BLaER1 treated with 17β-estradiol and CSF1 and Interleukin-3, amounts not matched to agents 10 nM and 100 nM (cell line): ENCODE measurements at regions not wholly inside any gene's neighbourhood (a gene's known extent, or its start where the extent isn't known, plus 50 kb on each side); places are given as distances from the start of the nearest gene placed in this dataset.
A peak's percentile ranks its signal among the peaks of the same experiment; 100 is the strongest.
"Not testable (repeated sequence)": the region's sequence is repeated elsewhere in the genome, so short reads cannot be mapped to it uniquely, and the experiment has no call there.

Experiments
- H3K27ac ChIP-seq, 11 experiments: shearing (Covaris generic); formaldehyde crosslinking; 2 replicates each; pipeline ENCODE4 v1.8.1; 2022
- H3K27me3 ChIP-seq, 11 experiments: shearing (Covaris generic); formaldehyde crosslinking; 2 replicates each; pipeline ENCODE4 v1.8.1; 2022
- H3K36me3 ChIP-seq, 11 experiments: shearing (Covaris generic); formaldehyde crosslinking; 2 replicates each; pipeline ENCODE4 v1.8.1; 2022
- H3K4me1 ChIP-seq, 10 experiments: shearing (Covaris generic); formaldehyde crosslinking; 2 replicates each; pipeline ENCODE4 v1.8.1; 2022
- H3K4me2 ChIP-seq, 11 experiments: shearing (Covaris generic); formaldehyde crosslinking; 2 replicates each; pipeline ENCODE4 v1.8.1; 2022
- H3K4me3 ChIP-seq, 10 experiments: shearing (Covaris generic); formaldehyde crosslinking; 2 replicates each; pipeline ENCODE4 v1.8.1; 2022
- H3K9ac ChIP-seq, 11 experiments: shearing (Covaris generic); formaldehyde crosslinking; 2 replicates each; pipeline ENCODE4 v1.8.1; 2022
- H3K9me3 ChIP-seq, 11 experiments: shearing (Covaris generic); formaldehyde crosslinking; replicated peaks in 1 of 11; 2 replicates each; pipeline ENCODE4 v1.8.1; 2022
- H4K20me1 ChIP-seq, 11 experiments: shearing (Covaris generic); formaldehyde crosslinking; 2 replicates each; pipeline ENCODE4 v1.8.1; 2022
- Cebpa-rat ChIP-seq, 11 experiments: shearing (Covaris generic); IDR thresholded peaks; 2 replicates each; pipeline ENCODE4 v1.8.1; 2022

DNA sequence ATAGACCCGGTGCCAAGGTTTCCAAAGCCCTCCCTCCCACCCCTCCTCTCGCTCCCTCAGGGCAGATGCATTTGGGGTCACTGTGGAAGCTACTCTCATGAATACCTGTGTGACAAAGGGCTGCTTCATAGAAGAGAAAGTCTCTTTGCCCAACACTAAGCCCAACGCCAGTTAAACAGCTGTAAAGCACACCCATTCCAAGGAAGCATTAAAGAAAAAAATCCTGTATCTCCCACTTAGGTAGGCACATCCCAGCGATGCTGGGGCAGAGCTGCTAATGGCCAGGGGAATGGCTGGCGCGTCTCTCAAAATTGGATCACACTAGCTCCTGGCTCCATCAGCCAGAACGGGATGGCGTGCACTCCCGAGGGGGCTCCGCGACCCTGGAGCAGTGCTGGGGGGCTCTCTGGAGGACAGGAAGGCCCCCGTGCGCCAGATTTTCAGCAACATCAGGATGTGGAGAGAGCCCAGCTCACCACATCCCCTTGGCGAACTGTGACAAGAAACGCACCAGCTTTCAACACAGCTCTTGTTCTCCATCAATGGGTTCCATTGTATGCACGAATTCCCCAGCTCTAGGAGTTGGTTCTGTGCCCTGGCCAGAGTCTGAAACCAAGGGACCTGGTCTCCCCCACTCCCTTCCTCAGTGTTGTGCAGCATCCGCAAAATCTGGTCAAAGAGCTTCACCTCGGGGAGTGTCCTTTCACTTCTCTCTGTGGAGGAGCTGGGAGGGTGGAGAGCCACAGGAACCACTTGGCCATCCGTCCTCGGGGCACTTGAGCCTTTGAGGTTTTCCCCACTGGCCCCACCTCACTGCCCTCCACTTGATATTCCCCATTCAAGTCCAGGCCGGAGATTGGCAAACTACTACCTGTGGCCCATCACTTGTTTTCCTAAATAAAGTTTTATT lies 74.1 kb downstream of the TFAP2C start:
- no peak overlapping the region for H3K9ac ChIP-seq
- H3K4me3 ChIP-seq = no peak overlapping the region
- H3K9me3 ChIP-seq = peaks cover 0 to 12% (median 0%) of the 10 kb centered on the region in 11 experiments; a peak in 4 of 22 replicates
- H4K20me1 ChIP-seq = no peaks in the 10 kb centered on the region
- H3K4me2 ChIP-seq = peak overlapping the region in 10 of 11 experiments; percentile 1 to 57 (median 38); a peak in 15 of 22 replicates
- peak overlapping the region in 2 of 11 experiments; percentile 37 to 45; a peak in 5 of 22 replicates for H3K27ac ChIP-seq
- H3K4me1 ChIP-seq = peaks cover 0 to 23% (median 8%) of the 10 kb centered on the region in 10 experiments; a peak in 15 of 20 replicates
- TF ChIP-seq Cebpa-rat (IDR thresholded peaks at IDR 0.05) = 0 out of 22 replicates have a peak, but pooled peaks of 1 of the 11 experiments have one; percentile 21
- H3K36me3 ChIP-seq = no peaks in the 10 kb centered on the region
- no peaks in the 10 kb centered on the region for H3K27me3 ChIP-seq

DNA sequence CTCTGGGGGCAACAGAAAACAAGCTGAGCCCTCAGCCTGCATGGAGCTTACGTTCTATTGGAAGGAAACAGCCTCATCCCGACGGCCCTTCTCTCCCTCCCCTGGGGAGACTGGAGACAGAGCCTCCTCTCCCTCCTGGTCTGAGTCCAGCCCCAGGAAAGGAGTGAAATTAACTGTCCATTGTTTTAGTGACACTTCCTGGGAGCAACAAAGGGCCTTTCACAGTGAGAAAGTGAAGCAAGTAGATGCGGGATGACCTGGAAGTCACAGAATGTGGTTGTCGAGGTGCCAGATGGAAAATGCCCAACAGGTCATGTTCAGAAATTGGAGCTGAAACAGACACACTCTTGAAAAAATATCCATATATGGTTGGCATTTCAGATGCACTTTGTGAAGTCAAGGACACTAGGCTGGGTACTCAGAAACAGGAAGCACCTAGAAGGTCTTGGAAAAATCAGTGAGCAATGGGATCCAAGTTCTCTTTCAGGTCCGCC lies 77.8 kb downstream of the TFAP2C start:
- Histone ChIP-seq H3K4me1 (peaks cover 0 to 12% (median 9%) of the 10 kb centered on the region in 10 experiments; a peak in 14 of 20 replicates), H4K20me1 (no peaks in the 10 kb centered on the region), H3K27me3 (no peaks in the 10 kb centered on the region), H3K27ac (no peak overlapping the region), H3K36me3 (no peaks in the 10 kb centered on the region), H3K4me2 (no peak overlapping the region), H3K9me3 (peaks cover 0 to 12% (median 0%) of the 10 kb centered on the region in 11 experiments; a peak in 4 of 22 replicates), H3K9ac (no peak overlapping the region), H3K4me3 (no peak overlapping the region)
- TF ChIP-seq Cebpa-rat (IDR thresholded peaks at IDR 0.05) = no peak

DNA sequence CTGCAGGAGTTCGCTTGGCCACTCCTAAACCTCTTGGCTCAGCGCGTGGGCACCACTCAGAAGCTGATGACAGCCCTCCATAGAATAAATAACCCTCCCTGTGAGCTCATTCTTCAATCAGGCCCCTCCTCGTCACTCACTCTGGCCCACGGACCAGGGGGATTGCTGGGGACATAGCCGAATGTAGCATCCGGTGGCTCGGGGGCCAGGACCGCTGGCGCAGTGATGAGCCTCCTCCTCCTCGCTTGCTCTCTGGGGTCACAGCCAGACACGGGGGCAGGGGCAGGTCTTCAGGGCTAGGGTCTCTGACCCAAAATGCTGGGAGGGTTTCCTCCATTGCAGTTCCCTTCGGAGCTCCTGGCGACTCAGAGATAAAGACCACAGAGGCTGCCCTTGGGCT lies 79.9 kb downstream of the TFAP2C start:
- Histone ChIP-seq H4K20me1 (no peaks in the 10 kb centered on the region), H3K9ac (no peak overlapping the region), H3K4me3 (no peak overlapping the region), H3K4me2 (no peak overlapping the region), H3K9me3 (peaks cover 0 to 9% (median 0%) of the 10 kb centered on the region in 11 experiments; a peak in 4 of 22 replicates), H3K4me1 (peaks cover 0 to 8% (median 0%) of the 10 kb centered on the region in 10 experiments; a peak in 5 of 20 replicates), H3K36me3 (no peaks in the 10 kb centered on the region), H3K27ac (no peak overlapping the region), H3K27me3 (no peaks in the 10 kb centered on the region)
- TF ChIP-seq Cebpa-rat (IDR thresholded peaks at IDR 0.05) = no peak

DNA sequence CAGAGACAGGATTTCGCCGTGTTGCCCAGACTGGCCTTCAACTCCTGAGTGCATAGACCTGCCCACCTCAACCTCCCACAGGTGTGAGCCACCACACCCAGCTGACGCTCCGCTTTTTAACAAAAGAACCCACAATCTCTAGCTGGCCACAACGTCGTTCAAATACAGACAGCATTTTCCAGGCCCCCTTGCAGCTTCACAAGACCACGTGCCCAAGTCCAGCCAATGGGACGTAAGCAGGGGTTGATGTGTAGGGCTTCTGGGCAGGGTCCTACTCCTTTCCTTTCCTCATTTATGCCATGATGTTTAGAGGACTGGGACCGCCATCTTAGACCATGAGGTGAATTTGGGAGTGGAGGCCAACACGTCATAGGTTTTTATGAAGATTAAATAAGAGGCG lies 81.0 kb downstream of the TFAP2C start:
- Histone ChIP-seq H4K20me1 (no peaks in the 10 kb centered on the region), H3K4me1 (peaks cover 0 to 8% (median 0%) of the 10 kb centered on the region in 10 experiments; a peak in 3 of 20 replicates), H3K27ac (no peak overlapping the region), H3K36me3 (no peaks in the 10 kb centered on the region), H3K27me3 (no peaks in the 10 kb centered on the region), H3K9me3 (no peaks in the 10 kb centered on the region), H3K9ac (no peak overlapping the region), H3K4me3 (no peak overlapping the region), H3K4me2 (no peak overlapping the region)
- TF ChIP-seq Cebpa-rat (IDR thresholded peaks at IDR 0.05) = no peak

DNA sequence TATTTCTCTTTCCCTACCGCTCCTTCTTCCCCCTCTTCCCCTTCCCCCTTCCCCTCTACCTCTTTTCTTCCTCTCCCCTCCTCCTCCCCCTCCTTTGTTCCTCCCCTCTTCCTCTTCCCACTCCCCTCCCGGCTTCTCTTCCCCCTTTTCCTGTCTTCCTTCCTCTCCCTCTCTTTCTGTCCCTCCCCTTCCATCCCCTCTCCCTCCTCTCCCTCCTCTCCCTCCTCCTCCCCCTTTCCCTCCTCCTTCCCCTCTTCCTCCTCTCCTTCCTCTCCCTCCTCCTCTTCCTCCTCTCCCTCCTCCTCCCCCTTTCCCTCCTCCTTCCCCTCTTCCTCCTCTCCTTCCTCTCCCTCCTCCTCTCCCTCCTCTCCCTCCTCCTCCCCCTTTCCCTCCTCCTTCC lies 81.5 kb downstream of the TFAP2C start:
- H3K9me3 ChIP-seq, H3K4me2 ChIP-seq, H3K27me3 ChIP-seq, H3K36me3 ChIP-seq, H3K4me1 ChIP-seq, H3K27ac ChIP-seq, H4K20me1 ChIP-seq, H3K4me3 ChIP-seq, H3K9ac ChIP-seq: not testable (repeated sequence)

DNA sequence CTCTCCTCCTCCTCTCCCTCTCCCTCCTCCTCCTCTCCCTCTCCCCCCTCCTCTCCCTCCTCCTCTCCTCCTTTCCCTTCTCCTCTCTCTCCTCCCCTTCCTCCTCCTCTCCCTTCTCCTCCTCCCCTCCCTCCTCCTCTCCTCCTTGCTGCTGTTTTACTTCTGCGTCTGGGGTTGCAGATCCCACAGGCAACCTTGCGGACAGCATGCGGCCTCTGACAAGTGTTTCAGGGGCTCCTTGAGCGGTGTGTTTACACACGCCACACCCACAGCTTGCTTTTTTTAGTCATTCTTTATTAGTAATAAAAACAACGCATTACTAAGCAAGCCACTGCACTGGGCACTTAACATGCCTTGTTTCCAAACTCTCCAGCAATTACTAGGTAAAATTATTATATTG lies 81.9 kb downstream of the TFAP2C start:
- Histone ChIP-seq H3K9me3 (no peaks in the 10 kb centered on the region), H3K4me1 (peaks cover 0 to 8% (median 0%) of the 10 kb centered on the region in 10 experiments; a peak in 4 of 20 replicates), H3K36me3 (no peaks in the 10 kb centered on the region), H3K27ac (no peak overlapping the region), H4K20me1 (no peaks in the 10 kb centered on the region), H3K4me2 (no peak overlapping the region), H3K27me3 (no peaks in the 10 kb centered on the region), H3K4me3 (no peak overlapping the region), H3K9ac (no peak overlapping the region)
- TF ChIP-seq Cebpa-rat (IDR thresholded peaks at IDR 0.05) = no peak

DNA sequence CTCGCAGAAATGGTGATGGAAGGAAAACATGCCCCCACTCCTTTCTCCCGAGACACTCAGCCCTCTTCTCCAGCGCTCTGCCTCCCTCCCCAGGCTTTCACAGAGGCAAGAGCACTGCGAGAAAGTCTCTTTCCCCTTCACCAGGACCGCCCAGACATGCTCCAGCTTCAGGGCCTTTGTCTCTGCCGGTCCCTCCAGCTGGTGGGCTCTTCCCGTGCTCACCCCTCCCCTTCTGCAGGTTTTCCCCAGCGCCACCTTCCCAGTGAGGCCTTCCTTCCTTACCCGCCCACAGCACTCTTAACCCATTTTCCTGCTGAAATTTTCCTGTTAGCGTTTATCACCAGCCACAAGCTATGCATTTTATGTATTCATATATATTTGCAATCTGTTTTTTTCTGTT lies 86.2 kb downstream of the TFAP2C start:
- H3K4me1 ChIP-seq = peaks cover 0 to 8% (median under 1%) of the 10 kb centered on the region in 10 experiments; a peak in 7 of 20 replicates
- H3K9ac ChIP-seq = no peak overlapping the region
- no peaks in the 10 kb centered on the region for H3K9me3 ChIP-seq
- H3K27ac ChIP-seq = no peak overlapping the region
- no peaks in the 10 kb centered on the region for H3K27me3 ChIP-seq
- no peaks in the 10 kb centered on the region for H3K36me3 ChIP-seq
- H3K4me3 ChIP-seq = no peak overlapping the region
- no peak overlapping the region for H3K4me2 ChIP-seq
- no peaks in the 10 kb centered on the region for H4K20me1 ChIP-seq
- TF ChIP-seq Cebpa-rat (IDR thresholded peaks at IDR 0.05) = no peak

DNA sequence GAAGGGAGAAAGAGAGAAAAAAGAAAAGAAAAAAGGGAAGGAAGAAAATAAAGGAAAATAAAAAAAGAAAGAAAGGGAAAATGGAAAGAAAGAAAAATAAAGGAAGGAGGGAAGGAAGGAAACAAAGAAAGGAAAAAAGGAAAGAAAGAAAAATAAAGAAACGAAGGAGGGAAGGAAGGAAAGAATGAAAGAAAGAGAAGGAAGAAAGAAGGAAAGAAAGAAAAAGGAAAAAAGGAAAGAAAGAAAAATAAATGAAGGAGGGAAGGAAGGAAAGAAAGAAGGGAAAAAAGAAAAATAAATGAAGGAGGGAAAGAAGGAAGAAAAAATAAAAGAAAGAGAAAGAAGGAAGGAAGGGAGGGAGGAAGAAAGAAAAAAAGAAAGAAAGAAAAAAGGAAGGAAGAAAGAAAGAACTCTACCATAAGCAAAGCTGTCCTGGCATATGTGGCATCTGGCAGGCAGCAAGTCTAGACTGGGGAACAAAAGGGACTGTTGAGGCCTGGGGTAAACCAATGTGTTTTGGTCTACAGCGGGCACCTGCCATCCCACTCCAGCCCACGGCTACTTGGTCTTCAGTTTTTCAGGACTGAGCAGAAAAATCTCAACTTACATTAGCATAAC lies 86.9 kb downstream of the TFAP2C start:
- H4K20me1 ChIP-seq = no peaks in the 10 kb centered on the region
- H3K4me3 ChIP-seq = no peak overlapping the region
- no peak for TF ChIP-seq Cebpa-rat (IDR thresholded peaks at IDR 0.05)
- no peaks in the 10 kb centered on the region for H3K9me3 ChIP-seq
- H3K27ac ChIP-seq = no peak overlapping the region
- H3K9ac ChIP-seq = no peak overlapping the region
- H3K4me1 ChIP-seq = peaks cover 3 to 14% (median 7%) of the 10 kb centered on the region in 10 experiments
- H3K27me3 ChIP-seq = no peaks in the 10 kb centered on the region
- H3K4me2 ChIP-seq = no peak overlapping the region
- H3K36me3 ChIP-seq = no peaks in the 10 kb centered on the region

DNA sequence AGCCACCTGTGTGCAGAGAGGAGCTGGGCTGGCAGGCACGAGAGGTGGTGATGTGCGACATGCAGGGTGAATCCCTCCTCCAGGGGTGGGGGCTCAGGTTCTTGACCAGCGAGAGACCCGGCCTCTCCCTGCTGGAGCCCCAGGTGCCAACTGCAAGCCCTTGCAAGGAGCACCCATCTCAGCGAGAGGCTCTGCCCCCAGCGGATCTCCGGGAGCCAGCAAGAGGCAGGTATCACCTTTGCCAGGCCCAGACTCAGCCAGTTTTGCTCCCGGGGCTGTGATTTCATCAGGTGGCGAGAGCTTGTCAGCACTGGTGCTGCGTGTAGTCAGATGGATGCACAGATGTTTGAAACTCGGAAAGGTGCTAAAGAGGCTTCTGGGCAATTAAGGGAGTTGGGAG lies 87.7 kb downstream of the TFAP2C start:
- Histone ChIP-seq H3K9ac (no peak overlapping the region), H3K4me2 (no peak overlapping the region), H3K4me1 (peaks cover 11 to 19% (median 15%) of the 10 kb centered on the region in 10 experiments), H4K20me1 (no peaks in the 10 kb centered on the region), H3K4me3 (no peak overlapping the region), H3K36me3 (no peaks in the 10 kb centered on the region), H3K27ac (no peak overlapping the region), H3K27me3 (no peaks in the 10 kb centered on the region), H3K9me3 (no peaks in the 10 kb centered on the region)
- TF ChIP-seq Cebpa-rat (IDR thresholded peaks at IDR 0.05) = no peak
